HG03521 (cell line): ENCODE measurements at regions not wholly inside any gene's neighbourhood (a gene's known extent, or its start where the extent isn't known, plus 50 kb on each side); places are given as distances from the start of the nearest gene placed in this dataset.

Experiments
- ATAC-seq: cut with Tn5 transposase; IDR thresholded peaks from one replicate; pipeline ENCODE4 v1.9.1; 2021; ENCODE audit warnings: mild to moderate bottlenecking, moderate library complexity; ENCODE audit not compliant: unreplicated experiment

GRCh38 chr16:86895606-86896005 is 317.3 kb downstream of the FOXL1 start:
- no peak for ATAC-seq

- ATAC-seq, result no peak
These were observed 318.6 kb downstream of the FOXL1 start for GRCh38 chr16:86896976-86897375.

GRCh38 chr16:86897486-86897885 is 319.1 kb downstream of the FOXL1 start:
- ATAC-seq, result no peak

- ATAC-seq, result no peak
These were observed 320.0 kb downstream of the FOXL1 start for GRCh38 chr16:86898386-86898785.

GRCh38 chr16:86899151-86899550 is 320.8 kb downstream of the FOXL1 start:
- ATAC-seq, result no peak

GRCh38 chr16:86899757-86900156 is 321.4 kb downstream of the FOXL1 start:
- ATAC-seq, result no peak

- ATAC-seq, result no peak
These were observed 323.1 kb downstream of the FOXL1 start for GRCh38 chr16:86901483-86901882.

- no peak for ATAC-seq
These were observed 324.3 kb downstream of the FOXL1 start for GRCh38 chr16:86902656-86903001.

- ATAC-seq, result no peak
These were observed 324.7 kb downstream of the FOXL1 start for GRCh38 chr16:86903068-86903467.

GRCh38 chr16:86905302-86905701 is 327.0 kb downstream of the FOXL1 start:
- ATAC-seq, result no peak

GRCh38 chr16:86906623-86907022 is 328.3 kb downstream of the FOXL1 start:
- no peak for ATAC-seq

- no peak for ATAC-seq
These were observed 331.2 kb downstream of the FOXL1 start for GRCh38 chr16:86909359-86910160.

GRCh38 chr16:86910161-86910769 is 331.9 kb downstream of the FOXL1 start:
- no peak for ATAC-seq

- no peak for ATAC-seq
These were observed 333.1 kb downstream of the FOXL1 start for GRCh38 chr16:86911437-86911958.

- ATAC-seq, result no peak
These were observed 335.5 kb downstream of the FOXL1 start for GRCh38 chr16:86913886-86914285.

GRCh38 chr16:86914876-86915717 is 336.7 kb downstream of the FOXL1 start:
- no peak for ATAC-seq

GRCh38 chr16:86917471-86918365 is 339.4 kb downstream of the FOXL1 start:
- ATAC-seq, result no peak

GRCh38 chr16:86918637-86919036 is 340.3 kb downstream of the FOXL1 start:
- ATAC-seq, result no peak

- ATAC-seq, result no peak
These were observed 340.7 kb downstream of the FOXL1 start for GRCh38 chr16:86919078-86919477.

- no peak for ATAC-seq
These were observed 341.4 kb downstream of the FOXL1 start for GRCh38 chr16:86919578-86920305.
